ENCODE measurements at regions not wholly inside any gene's neighbourhood (a gene's known extent, or its start where the extent isn't known, plus 50 kb on each side); places are given as distances from the start of the nearest gene placed in this dataset.

- Mint-ChIP-seq H3K27me3 (ENCODE audit: unreplicated experiment) (peaks cover 100% of the 10 kb centered on the region), H3K36me3 (ENCODE audit: insufficient read depth, unreplicated experiment) (no peaks in the 10 kb centered on the region), H3K27ac (ENCODE audit: unreplicated experiment) (no peak overlapping the region), H3K4me1 (ENCODE audit: low read depth, unreplicated experiment) (no peaks in the 10 kb centered on the region), H3K9me3 (ENCODE audit: low read depth, unreplicated experiment) (no peaks in the 10 kb centered on the region), H3K4me3 (ENCODE audit: low read depth, unreplicated experiment) (no peak overlapping the region)
- intact Hi-C loops (cut with micrococcal nuclease; ENCODE audit: unreplicated experiment) = no loop called here
- TF ChIP-seq CTCF (IDR thresholded peaks at IDR 0.05; ENCODE audit: unreplicated experiment) = no peak
- DNase-seq = no peak
- CTCF ChIA-PET = interaction anchor here (1.3 to 1.6 kb wide), 2 partner anchors 8 to 13 kb away, joined by 3 to 4 read pairs; no protein-coding TSS in a partner anchor
- no TSS peak for BruUV-seq (replicated peaks)
Measured at GRCh38 chr5:172556262-172556661, 84.8 kb upstream of the NEURL1B start.

- no peak overlapping the region for H3K27ac Mint-ChIP-seq (ENCODE audit: unreplicated experiment)
- no peak for TF ChIP-seq CTCF (IDR thresholded peaks at IDR 0.05; ENCODE audit: unreplicated experiment)
- CTCF ChIA-PET = no interaction called here
- no peaks in the 10 kb centered on the region for H3K36me3 Mint-ChIP-seq (ENCODE audit: insufficient read depth, unreplicated experiment)
- no peak for DNase-seq
- no peaks in the 10 kb centered on the region for H3K4me1 Mint-ChIP-seq (ENCODE audit: low read depth, unreplicated experiment)
- H3K27me3 Mint-ChIP-seq (ENCODE audit: unreplicated experiment) = peaks cover 100% of the 10 kb centered on the region
- BruUV-seq (replicated peaks) = no TSS peak
- no peaks in the 10 kb centered on the region for H3K9me3 Mint-ChIP-seq (ENCODE audit: low read depth, unreplicated experiment)
- no peak overlapping the region for H3K4me3 Mint-ChIP-seq (ENCODE audit: low read depth, unreplicated experiment)
- intact Hi-C loops (cut with micrococcal nuclease; ENCODE audit: unreplicated experiment) = no loop called here
Measured at GRCh38 chr5:172554562-172554961, 86.5 kb upstream of the NEURL1B start.

- intact Hi-C loops (cut with micrococcal nuclease; ENCODE audit: unreplicated experiment) = no loop called here
- Mint-ChIP-seq H3K4me3 (ENCODE audit: low read depth, unreplicated experiment) (no peak overlapping the region), H3K27ac (ENCODE audit: unreplicated experiment) (no peak overlapping the region), H3K36me3 (ENCODE audit: insufficient read depth, unreplicated experiment) (no peaks in the 10 kb centered on the region), H3K27me3 (ENCODE audit: unreplicated experiment) (peaks cover 100% of the 10 kb centered on the region), H3K9me3 (ENCODE audit: low read depth, unreplicated experiment) (no peaks in the 10 kb centered on the region), H3K4me1 (ENCODE audit: low read depth, unreplicated experiment) (no peaks in the 10 kb centered on the region)
- no peak for DNase-seq
- no TSS peak for BruUV-seq (replicated peaks)
- CTCF ChIA-PET = no interaction called here
- TF ChIP-seq CTCF (IDR thresholded peaks at IDR 0.05; ENCODE audit: unreplicated experiment) = no peak
Measured at GRCh38 chr5:172553903-172554302, 87.2 kb upstream of the NEURL1B start.

GRCh38 chr5:172553167-172553566 is 87.9 kb upstream of the NEURL1B start:
- CTCF ChIA-PET = no interaction called here
- Mint-ChIP-seq H3K9me3 (ENCODE audit: low read depth, unreplicated experiment) (no peaks in the 10 kb centered on the region), H3K4me3 (ENCODE audit: low read depth, unreplicated experiment) (no peak overlapping the region), H3K27ac (ENCODE audit: unreplicated experiment) (no peak overlapping the region), H3K4me1 (ENCODE audit: low read depth, unreplicated experiment) (no peaks in the 10 kb centered on the region), H3K36me3 (ENCODE audit: insufficient read depth, unreplicated experiment) (no peaks in the 10 kb centered on the region), H3K27me3 (ENCODE audit: unreplicated experiment) (peaks cover 100% of the 10 kb centered on the region)
- no TSS peak for BruUV-seq (replicated peaks)
- no peak for TF ChIP-seq CTCF (IDR thresholded peaks at IDR 0.05; ENCODE audit: unreplicated experiment)
- no peak for DNase-seq
- intact Hi-C loops (cut with micrococcal nuclease; ENCODE audit: unreplicated experiment) = no loop called here

All from Calu3 (cell line).